ENCODE measurements at regions not wholly inside any gene's neighbourhood (a gene's known extent, or its start where the extent isn't known, plus 50 kb on each side); places are given as distances from the start of the nearest gene placed in this dataset.
"Not testable (repeated sequence)": the region's sequence is repeated elsewhere in the genome, so short reads cannot be mapped to it uniquely, and the experiment has no call there.

DNA sequence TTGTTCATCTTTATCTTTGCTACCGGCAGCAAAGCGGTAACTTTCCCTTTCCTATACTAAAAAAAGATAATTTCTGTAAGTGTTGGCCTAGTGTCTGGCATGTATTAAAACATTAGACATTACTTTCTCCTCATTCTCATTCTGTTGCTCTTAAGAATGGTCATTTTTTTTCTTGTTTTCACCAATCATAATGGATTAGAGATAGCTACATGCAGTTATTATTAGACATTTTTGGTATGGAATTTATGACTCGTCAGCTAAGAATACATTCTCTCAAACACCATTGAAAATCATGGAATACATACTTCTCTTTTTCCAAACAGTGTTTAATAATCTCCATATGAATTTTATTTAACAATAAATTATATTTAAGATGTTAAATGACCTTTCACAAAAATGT, 1154.6 kb downstream of the BRINP3 start:
- DNase-seq (ENCODE audit: extremely low read depth, low read depth): no peak

DNA sequence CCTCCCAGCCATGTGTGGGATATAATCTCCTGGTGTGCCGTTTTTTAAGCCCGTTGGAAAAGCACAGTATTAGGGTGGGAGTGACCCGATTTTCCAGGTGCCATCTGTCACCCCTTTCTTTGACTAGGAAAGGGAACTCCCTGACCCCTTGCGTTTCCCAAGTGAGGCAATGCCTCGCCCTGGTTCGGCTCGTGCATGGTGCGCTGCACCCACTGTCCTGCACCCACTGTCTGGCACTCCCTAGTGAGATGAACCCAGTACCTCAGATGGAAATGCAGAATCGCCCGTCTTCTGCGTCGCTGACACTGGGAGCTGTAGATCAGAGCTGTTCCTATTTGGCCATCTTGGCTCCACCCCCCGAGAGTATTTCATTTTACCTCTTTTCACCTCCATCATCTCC, 1146.6 kb downstream of the BRINP3 start:
- not testable (repeated sequence) for DNase-seq (ENCODE audit: extremely low read depth, low read depth)

DNA sequence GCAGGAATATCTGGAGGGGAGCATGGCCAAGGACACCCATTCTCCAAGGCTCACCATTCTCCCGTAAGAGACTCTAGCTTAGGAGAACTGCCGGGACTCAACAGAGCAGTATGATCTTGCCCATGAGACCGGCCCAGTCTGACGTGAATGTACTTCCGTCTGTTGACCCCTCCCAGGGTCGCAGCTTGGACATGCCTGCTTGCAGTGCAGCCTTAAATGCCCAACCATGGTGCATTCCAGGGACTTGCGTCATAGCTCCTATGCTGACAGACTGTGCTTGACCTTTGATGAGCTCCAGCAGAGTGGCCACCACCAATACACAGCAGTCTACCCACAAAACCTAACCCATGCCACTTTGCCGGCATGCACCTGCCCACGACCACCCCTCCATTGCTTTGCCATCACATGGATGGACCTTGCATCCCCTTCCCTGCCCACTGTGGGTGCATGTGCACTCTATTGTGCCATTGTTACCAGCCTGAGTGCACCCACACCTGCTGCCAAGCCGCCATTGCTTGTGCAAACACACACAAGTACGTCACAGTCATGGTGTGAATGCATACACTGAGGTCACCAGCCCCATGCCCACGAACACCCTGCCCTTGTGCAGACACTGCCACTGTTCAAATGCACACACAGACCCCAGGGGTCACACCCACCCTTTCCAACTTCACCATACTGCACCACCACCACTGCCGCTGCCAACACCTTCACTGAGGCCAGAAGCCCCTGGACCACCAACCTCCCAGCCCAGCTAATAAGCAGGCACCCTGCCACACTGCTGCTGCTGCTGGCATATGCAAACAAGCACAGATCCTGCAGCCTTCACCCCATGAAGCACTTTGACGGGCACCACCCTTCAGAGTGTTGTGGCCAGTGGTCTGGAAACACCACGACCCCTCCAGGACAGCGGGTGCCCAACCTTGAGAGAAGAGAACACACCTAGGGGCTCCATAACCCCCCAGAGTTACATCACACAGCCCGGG, 1141.3 kb downstream of the BRINP3 start:
- DNase-seq (ENCODE audit: extremely low read depth, low read depth): no peak

DNA sequence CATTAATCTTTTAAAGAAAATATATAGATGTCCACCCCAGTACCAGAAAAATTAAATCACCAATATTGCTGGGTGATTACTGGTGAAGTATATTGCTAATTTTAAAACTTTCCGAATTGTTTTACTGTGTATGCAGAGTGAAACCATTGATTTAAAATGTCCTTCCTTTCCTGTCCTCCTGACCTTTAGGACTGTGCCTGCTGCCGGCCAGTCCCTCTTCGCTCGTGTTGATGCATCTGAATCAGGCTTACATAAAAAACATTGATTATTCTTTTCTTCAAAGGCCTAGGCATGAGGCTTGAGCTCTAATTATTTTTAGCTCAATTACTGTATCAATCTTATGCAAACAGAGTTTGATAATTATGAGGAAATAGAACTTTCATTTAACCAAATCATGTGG, 1128.1 kb downstream of the BRINP3 start:
- DNase-seq (ENCODE audit: extremely low read depth, low read depth): no peak

DNA sequence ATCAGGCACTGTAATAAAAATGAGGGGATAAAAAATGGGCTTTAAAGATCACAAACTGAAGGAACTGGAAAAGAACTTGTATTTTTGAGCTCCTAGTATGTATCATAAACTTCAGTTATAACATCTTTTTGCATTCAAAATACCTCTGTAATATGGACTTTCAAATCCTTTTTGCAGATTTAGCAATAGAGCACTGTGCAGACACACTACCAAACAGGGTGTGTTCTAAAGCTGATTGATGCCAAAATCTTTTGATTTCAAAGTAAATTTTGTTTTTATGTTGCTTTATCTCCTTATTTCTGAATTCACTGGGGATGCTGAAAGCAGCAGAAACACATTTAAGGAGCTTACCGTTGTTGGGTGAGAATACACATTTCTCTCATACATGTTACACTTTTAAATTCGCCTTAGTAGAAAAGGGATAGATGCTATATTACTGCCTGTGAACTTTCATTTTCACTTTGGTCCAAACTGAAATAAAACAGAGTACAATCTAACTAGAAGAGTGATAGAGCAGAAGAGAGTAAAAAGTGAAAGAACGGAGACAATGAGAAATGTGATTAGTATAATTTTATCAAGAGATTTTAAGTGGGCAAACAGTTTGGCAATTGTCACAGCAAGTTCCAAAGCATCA, 1126.6 kb downstream of the BRINP3 start:
- no peak for DNase-seq (ENCODE audit: extremely low read depth, low read depth)

DNA sequence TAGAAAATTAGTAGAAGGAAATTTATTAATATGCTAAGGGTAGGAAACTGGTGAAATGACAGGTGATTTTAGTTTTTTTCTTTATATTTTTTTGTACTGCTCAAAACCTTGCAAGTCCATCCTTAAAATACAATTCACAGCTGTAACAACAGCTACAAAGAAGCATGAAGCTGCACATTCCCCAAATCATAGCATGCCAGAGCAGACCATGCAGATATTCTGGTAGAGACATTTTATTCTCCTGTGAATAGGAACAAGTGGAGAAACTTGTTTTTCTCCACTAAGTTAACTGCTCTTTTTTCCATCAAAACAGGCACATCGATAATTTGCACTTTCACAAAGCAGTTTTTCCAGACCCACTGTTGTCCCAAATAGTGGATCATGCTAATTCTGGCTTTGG, 1125.7 kb downstream of the BRINP3 start:
- DNase-seq (ENCODE audit: extremely low read depth, low read depth): no peak

DNA sequence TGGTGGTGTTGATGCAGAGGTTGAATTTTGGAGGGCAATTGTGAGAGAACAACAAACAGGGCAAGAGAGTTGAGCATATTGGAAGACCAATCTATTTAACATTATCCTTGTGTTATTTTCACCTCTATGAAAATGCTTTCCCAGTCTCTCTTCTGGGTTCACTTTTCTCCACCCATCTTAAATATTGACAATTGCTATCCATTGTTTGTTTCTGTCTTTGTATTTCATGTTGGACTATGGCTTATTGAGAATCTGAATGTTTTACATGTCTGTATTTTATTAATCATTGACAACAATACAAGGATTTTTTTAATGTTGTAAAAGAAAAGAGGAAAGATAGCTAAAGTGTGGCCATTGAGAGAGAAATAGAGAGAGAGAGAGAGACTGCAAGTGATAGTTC, 1121.5 kb downstream of the BRINP3 start:
- DNase-seq (ENCODE audit: extremely low read depth, low read depth): no peak

DNA sequence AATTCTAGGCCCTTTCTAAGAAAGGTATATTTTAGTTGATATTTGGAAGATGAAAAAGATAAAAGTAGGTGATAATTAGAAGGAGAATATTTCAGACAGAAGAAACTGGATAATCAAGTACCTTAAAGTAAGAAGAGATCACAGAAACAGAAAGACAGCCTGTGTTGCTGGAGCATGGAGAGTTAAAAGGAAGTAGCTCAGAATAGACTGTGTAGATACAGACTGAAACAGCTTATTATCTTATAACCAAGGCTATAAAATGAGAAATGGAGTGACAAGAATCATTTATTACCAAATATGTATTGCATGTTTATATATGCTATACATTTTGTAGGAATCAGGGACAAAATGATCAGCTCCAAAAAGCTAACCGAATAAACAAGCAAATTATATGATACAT, 1120.3 kb downstream of the BRINP3 start:
- DNase-seq (ENCODE audit: extremely low read depth, low read depth): no peak

DNA sequence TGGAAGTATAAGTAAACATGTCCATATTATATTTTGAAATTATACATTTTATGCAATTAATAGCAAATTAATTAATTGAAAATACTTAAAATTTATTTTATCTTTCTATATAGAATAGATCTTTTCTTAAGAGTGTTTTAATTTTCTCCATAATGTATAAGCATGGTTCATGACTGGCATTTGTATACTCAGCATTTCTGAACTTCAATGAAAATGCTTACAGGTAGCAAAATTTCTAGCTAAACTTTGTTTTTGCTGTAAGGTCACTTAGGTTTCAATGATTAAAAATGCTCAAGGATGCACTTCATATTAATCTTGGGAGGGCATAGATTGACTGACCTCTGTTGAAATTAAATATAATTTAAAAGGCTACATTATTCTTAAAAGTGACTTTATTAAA, 1108.1 kb downstream of the BRINP3 start:
- no peak for DNase-seq (ENCODE audit: extremely low read depth, low read depth)

DNA sequence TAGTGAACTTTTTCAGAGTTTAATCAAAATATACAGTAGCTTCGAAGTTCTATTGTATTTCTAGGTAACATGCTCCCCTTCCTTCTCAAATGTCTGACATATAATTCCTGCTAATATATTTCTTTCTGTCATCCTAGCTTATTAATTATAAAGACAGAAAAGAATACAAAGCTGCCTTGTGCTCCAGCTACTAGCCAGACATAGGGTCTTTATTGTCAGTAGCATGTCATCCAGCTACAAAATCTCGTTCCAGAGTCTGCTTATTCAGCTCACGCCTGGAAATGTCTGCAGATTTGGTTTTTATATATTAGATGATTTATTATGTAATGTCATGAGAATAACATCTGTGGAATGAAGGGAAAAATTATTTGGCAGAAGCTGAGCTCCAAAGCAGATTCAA, 1102.8 kb downstream of the BRINP3 start:
- DNase-seq (ENCODE audit: extremely low read depth, low read depth): no peak

DNA sequence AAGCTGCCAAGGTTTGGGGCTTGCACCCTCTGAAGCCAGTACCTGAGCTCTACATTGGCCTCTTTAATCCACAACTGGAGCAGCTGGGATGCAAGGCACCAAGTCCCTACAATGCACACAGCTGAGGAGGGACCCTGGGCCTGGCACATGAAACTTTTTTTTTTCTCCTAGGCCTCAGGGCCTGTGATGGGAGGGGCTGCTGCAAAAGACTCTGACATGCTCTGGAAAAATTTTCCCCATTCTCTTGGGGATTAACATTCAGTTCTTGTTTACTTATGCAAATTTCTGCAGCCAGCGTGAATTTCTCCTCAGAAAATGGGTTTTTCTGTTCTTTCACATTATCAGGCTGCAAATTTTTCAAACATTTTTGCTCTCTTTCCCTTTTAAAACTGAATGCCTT, 1072.2 kb downstream of the BRINP3 start:
- no peak for DNase-seq (ENCODE audit: extremely low read depth, low read depth)

DNA sequence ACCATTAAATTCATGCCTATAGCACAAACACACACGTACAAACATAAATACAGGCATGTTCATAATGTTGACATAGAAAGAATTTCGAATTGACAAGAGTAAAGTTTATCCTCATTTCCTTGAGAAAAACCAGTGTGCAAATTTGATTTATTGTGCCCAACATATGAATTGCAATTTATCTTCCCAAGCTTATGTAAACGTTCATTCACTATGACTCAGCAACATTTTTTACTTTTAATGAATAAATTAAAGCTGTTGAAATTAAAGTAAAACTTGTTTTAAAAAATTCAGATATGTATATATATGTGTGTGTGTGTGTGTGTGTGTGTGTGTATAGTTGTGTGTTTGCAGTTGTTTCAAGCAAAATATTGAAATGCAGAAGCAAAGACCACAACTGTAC, 1067.9 kb downstream of the BRINP3 start:
- DNase-seq (ENCODE audit: extremely low read depth, low read depth): peak; percentile 36

DNA sequence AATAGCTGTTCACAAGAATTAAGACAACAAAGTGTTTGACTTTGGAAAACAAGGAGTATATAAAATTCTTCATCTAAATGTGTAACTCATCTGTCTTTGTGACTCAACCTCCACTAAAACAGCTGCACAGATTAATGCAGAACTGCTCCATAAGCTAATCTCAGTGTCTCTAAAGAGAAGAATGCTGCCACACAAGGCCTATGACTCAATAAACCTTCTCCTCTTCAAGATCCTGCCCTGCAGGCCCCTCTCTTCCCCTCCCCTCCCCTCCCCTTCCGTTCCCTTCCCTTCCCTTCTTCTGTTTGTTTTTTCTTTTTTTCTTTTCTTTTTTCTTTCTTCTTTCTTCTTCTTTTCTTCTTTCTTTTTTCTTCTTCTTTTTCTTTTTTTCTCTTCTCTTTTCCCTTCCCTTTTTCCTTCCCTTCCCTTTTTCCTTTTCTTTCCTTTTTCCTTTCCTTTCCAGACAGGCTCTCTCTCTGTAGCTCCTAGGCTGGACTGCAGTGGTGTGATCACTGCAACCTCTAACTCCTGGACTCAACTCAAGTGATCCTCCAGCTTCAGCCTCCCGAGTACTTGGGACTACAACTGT, 1052.8 kb downstream of the BRINP3 start:
- no peak for DNase-seq (ENCODE audit: extremely low read depth, low read depth)

DNA sequence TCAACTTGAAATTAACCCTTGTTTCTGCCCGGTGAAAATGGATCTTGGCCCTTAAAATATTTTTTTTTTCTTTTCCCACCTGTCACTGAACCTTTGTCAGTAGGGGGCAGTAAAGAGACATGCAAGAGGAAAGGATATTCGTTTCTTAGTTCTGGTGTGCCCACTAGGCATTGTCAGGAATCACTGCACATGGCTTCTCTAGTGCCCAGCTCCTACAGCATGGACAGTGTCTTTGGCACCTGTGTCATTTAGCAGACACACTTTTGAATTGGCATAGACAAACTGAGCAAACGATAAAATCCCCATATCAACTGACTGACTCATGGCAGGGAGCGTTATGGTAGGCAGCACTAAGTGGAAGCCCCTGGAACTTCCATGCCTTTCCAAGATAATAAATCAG, 1048.1 kb downstream of the BRINP3 start:
- peak; percentile 65 for DNase-seq (ENCODE audit: extremely low read depth, low read depth)

DNA sequence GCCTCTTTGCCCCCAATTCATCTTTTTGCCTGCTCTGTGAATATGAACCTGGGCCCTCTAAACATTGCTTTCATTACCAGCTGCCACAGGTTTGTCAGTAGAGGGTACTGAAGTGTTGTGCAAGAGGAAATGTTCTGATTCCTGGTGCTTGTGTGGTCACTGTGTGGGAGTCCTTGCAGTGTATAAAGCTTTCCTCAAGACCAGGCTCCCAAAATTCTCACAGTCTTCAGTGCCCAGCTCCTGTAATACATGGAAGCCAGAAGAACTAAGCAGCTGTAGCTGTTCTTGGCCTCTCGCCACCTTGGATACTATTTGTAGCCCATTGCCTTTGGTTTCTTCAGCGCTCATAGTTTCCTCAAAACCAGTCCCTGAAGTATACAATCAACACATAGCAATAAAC, 1046.2 kb downstream of the BRINP3 start:
- DNase-seq (ENCODE audit: extremely low read depth, low read depth): no peak

DNA sequence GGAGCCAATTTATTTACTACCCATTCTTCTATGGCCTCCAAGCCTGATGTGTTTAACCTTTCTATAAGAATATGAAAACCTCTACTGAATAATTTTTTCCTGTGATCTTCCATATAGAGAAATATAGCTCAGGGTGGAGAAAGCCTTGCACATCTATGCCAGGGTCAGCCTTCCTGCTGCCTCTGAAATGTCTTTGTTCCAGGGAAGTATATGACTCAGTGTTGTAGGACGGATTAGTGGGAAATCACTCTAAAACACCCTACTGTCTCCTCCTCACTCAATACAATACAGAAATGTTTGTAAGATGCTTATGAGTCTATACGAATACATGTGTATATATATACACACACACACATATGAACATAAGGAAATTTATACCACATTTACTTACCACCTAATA, 1044.9 kb downstream of the BRINP3 start:
- DNase-seq (ENCODE audit: extremely low read depth, low read depth): no peak

DNA sequence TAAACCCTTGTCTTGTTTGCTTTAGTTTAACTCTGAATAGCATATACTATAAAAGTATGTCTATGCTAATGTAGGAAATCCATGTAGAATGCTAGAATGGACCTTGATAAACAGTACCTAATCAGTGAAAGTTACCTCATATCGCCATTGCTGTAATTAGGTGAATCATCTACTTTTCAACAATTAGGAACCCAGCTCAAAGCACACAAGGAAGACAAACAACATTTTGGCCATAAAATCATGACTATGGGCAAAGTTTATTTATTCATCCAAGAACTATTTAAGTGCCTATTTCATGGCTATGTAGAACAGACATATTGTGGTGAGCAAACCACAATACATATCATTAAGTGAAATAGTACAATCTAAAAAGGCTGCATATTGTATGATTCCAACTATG, 1043.2 kb downstream of the BRINP3 start:
- DNase-seq (ENCODE audit: extremely low read depth, low read depth): no peak

DNA sequence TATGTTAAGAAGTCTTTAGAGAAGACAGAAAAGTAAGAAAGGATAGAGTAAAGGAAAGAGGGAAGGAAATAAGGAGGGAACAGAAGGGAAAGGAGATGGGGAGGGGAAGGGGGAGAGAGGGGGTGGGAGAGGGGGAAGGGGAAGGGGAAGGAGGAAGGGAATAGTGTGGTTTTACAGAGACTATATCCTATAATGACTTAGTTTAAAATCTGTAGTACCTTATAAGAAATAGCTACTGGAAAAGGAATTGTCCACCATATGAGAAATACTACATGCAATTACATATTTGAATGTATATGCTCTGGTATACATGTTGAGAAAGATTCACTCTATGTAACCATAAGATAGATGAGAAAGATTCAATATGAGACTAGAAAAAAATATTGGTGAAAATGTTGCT, 1042.3 kb downstream of the BRINP3 start:
- DNase-seq (ENCODE audit: extremely low read depth, low read depth): no peak

DNA sequence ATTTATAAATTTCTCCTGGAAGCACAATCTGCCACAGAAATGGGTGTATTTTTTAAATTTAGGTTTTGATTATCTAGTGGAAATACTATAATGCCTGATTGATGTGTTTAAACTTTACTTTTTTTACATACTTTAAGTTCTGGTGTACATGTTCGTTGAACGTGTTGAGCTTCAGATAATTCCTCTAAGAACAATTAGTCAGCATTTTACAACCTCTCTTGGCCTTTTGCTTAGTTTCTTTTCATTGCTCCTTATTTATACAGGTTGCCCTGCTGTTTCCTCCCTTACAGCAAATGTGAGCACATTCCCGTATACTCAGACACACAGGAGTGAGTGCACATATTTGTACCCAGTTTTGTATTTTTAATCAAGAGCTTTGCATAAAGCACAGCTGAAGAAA, 1038.9 kb downstream of the BRINP3 start:
- DNase-seq (ENCODE audit: extremely low read depth, low read depth): peak; percentile 12

DNA sequence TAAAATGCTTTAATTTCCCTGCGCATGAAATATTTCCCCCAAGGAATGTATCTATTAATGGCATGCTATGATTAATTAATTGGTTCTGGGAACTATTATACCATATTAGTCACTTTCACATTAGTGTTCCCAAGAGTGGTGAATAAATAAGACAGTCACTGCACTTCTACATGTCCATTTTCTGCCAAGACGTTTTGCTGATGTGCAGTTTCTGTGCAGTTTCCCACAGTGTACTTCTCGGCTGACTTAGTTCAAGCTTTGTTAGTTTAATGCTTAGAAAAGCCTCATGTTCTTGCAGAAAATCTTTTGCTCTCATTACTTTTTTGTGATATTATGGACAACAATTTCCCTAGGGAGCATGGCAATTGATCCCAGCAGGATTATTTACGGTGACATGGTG, 1014.5 kb downstream of the BRINP3 start:
- DNase-seq (ENCODE audit: extremely low read depth, low read depth): no peak

DNA sequence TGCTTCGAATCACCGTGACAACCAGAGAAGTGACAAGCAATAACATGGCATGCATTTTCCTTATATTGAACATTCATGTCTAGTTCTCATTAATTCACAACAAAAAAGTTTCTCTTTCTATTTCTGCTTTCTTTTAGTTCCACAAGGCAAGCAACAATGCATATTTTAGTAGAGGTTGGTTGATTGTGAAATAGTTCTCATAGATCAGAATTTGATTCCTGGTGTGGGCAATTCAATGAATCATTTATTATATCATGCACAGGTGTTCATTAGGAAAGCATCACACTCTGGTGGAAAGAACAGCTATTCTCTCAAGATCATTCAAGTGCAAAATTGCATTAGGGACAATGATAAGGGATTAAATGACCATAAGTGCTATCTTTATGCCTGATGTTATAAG, 980.9 kb downstream of the BRINP3 start:
- DNase-seq (ENCODE audit: extremely low read depth, low read depth): no peak

DNA sequence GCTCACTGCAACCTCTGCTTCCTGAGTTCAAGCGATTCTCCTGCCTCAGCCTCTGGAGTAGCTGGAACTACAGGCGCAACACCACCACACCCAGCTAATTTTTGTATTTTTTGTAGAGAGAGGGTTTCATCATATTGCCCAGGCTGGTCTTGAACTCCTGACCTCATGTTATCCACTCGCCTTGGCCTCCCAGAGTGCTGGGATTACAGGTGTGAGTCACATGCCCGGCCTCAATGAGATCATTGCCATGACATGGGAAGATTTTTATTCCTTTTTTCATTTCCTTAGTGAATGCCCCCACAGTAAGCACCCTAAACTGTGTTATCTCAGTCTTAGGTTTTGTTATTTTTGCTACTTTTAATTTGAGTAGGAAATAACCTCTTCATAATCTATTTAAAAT, 977.9 kb downstream of the BRINP3 start:
- DNase-seq (ENCODE audit: extremely low read depth, low read depth): no peak
